GM10248 (cell line): ENCODE measurements at regions not wholly inside any gene's neighbourhood (a gene's known extent, or its start where the extent isn't known, plus 50 kb on each side); places are given as distances from the start of the nearest gene placed in this dataset.

ENCODE experiments used
- CTCF ChIA-PET: fragments of 300-600 bp; sonication (Branson Sonifier 250); formaldehyde crosslinking; extraction: SDS; loops from one replicate; lab custom pipeline; 2021; ENCODE audit warnings: antibody characterized with exemption; lab: Yijun Ruan, JAX
- POLR2A ChIA-PET: fragments of 350-650 bp; sonication (Branson Sonifier 250); formaldehyde crosslinking; extraction: SDS; loops from one replicate; lab custom pipeline; 2020; ENCODE audit warnings: antibody characterized with exemption; lab: Yijun Ruan, JAX
- DNase-seq: peaks from one replicate; pipeline ENCODE4 v3.0.0; 2012; ENCODE audit errors: extremely low spot score
- CTCF ChIP-seq: IDR thresholded peaks from 2 replicates; pipeline ENCODE4 v1.5.1; 2012; ENCODE audit warnings: mild to moderate bottlenecking, low read depth; ENCODE audit errors: extremely low read depth, missing control alignments, control extremely low read depth

- ChIA-PET POLR2A (no interaction called here), CTCF (no interaction called here)
Observed at GRCh38 chr1:219788700-219789099, 139.7 kb downstream of the SLC30A10 start.

GRCh38 chr1:219788091-219788490 lies 140.3 kb downstream of the SLC30A10 start:
- TF ChIP-seq CTCF, result no peak
- ChIA-PET CTCF (no interaction called here), POLR2A (no interaction called here)
- no peak for DNase-seq

More at GRCh38 chr1:219788700-219789099, 139.7 kb downstream of the SLC30A10 start:
- TF ChIP-seq CTCF, result no peak
- DNase-seq, result no peak

GRCh38 chr1:219784660-219785381 lies 143.5 kb downstream of the SLC30A10 start:
- TF ChIP-seq CTCF, result no peak
- no peak for DNase-seq
- ChIA-PET CTCF (no interaction called here), POLR2A (no interaction called here)

- TF ChIP-seq CTCF, result no peak
- ChIA-PET POLR2A (no interaction called here), CTCF (interaction anchor here (1.3 kb wide), 1 partner anchor 60 kb away, joined by 3 read pairs; no protein-coding TSS in a partner anchor)
- DNase-seq, result no peak
Observed at GRCh38 chr1:219783605-219784235, 144.6 kb downstream of the SLC30A10 start.

GRCh38 chr1:219782929-219783328 lies 145.4 kb downstream of the SLC30A10 start:
- ChIA-PET POLR2A (no interaction called here), CTCF (interaction anchor here (1.3 kb wide), 1 partner anchor 59 kb away, joined by 3 read pairs; no protein-coding TSS in a partner anchor)
- no peak for DNase-seq
- TF ChIP-seq CTCF, result no peak

GRCh38 chr1:219782311-219782710 lies 146.0 kb downstream of the SLC30A10 start:
- ChIA-PET POLR2A (no interaction called here), CTCF (no interaction called here)
- DNase-seq, result no peak
- TF ChIP-seq CTCF, result no peak
